ENCODE measurements at regions not wholly inside any gene's neighbourhood (a gene's known extent, or its start where the extent isn't known, plus 50 kb on each side); places are given as distances from the start of the nearest gene placed in this dataset.
A peak's percentile ranks its signal among the peaks of the same experiment; 100 is the strongest.

GRCh38 chr2:133667968-133668367 lies 99.7 kb upstream of the NCKAP5 start:
- no peak for DNase-seq

- DNase-seq, result no peak
These were observed 100.3 kb upstream of the NCKAP5 start for GRCh38 chr2:133668547-133668946.

DNA sequence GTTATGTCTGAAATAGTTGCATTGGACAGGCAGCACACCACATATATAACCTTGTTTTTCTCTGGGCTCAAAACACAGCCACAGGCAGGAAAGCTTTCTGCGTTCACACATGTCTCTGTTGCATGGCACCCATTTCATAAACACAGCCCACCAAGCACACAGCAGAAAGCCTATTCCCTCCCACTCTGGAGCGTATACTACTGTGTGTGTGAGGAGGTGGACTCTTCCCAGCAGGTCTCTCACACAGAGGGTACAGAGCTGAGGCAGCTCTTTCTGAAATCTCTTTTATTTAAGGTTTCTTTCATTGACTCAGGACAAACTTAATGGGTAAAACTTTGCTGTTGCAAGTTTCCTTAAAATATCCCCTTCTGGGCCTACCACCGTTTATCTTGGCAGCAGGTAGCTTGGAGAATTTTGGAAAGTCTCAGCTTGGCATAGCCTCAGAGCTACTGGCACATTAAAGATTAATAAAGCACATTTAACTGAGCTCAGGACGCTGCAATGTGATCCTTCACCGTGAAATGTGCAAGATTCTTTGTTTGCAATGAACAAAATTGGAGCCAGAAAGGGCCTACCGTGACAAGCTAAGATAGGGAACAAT lies 105.1 kb upstream of the NCKAP5 start:
- no peak for DNase-seq

- no peak for DNase-seq
These were observed 105.8 kb upstream of the NCKAP5 start for GRCh38 chr2:133674066-133674432.

DNA sequence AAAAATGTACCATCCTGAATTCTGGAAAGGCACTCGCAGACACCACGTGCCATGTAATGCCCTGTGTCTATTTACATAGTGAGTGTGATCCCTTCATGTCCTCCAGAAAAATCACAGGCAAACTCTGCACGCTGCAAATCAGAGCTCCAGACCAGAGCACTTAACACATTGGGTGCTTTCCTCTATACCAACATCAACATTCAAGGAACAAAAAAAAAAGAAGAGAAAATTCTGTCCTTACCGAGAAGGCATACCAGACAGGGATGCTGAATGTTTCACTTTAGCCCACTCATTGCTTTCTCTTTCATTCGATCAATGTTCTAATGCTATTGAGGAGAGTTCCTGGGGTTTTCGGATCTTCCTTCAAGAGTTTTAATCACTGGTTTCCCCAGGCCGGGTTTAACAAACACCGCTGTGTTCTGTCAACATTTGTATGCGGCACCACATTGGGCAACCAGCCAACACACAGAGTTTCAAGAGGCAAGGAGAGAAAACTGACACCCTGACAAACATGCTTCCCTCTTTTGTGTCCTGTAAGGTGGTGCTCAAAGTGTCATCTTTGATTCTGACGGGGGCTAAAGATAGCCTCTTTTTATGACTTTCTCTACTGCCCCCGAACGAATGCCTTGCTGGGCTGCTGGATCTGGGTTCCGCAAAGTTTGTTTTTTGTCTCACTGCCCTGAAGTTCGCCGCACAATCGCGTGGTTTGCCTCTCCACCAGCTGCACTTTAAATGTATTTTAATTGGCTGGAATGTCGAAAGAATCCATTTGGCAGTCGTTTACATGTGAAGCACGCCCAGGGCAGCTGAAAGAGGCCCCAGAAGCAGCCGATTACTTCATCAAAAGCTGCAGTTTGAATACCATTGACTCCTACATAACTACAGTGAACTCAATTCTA lies 106.4 kb upstream of the NCKAP5 start:
- DNase-seq, result peak; percentile 94 to 96

DNA sequence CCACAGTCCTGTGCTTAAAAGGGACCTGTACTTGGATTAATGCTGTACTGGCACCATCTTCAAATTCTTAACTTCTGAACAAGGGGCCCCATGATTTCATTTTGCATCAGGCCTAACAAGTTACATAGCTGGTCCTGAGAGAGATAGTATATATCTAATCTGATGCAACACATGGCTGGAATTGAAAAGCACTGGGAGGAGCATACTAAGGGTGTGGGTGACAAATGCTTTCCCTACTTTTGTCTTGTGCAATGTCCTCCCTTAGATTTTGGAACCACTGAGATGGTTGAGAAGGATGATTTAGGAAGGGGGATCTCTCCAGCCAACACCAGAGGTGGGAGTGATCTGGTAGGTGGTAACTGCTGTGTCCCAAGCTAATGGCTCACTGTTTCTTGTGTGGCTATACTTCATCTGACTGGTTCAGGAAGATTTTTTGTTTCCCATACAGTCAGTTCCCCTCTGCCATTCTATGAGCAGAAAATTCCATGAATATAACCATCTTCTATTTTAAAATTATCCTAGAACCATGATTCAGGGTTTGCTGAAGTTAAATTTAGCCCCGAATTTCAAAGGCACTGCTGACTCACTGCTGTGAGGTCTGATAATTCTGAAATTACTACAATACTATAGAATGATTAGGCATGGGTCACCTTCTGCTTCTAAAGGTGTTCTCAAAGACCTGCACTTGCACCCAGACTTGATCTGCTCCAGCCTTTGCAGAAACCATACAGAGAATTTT lies 108.3 kb upstream of the NCKAP5 start:
- no peak for DNase-seq

DNA sequence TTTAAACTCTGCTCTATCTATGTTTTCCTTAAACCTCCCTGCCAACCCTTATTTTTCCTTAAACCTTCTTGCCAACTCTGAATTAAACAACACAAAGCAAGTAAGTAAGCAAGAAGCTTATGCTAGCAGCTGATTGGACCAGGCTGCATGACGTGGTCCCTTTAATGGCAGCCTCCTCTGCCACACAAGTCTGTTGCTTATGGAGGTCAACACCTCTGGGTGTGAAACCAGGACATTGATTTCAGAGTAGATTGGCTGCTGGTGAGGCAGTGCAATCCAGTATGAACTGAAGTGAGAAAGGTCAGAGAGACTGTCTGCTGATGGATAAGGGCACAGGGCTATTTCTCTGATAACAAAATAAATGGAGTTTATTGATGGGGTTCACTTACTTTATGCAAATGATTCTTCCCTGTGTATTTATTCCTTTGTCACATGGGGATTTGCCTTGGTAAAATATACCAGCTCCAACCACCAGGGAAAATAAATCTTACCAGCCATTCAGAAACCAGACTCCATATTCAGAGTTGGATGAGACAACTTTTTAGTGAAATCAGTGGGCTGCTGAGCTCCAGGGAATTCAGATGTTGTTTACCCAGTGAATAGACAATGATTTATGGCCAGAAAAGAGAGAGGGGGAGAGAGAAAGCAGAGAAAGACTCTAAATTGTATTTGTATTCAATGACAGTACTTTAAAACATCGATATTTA lies 112.2 kb upstream of the NCKAP5 start:
- no peak for DNase-seq

- DNase-seq, result no peak
These were observed 114.1 kb upstream of the NCKAP5 start for GRCh38 chr2:133682347-133682746.

- DNase-seq, result no peak
These were observed 114.6 kb upstream of the NCKAP5 start for GRCh38 chr2:133682906-133683305.

DNA sequence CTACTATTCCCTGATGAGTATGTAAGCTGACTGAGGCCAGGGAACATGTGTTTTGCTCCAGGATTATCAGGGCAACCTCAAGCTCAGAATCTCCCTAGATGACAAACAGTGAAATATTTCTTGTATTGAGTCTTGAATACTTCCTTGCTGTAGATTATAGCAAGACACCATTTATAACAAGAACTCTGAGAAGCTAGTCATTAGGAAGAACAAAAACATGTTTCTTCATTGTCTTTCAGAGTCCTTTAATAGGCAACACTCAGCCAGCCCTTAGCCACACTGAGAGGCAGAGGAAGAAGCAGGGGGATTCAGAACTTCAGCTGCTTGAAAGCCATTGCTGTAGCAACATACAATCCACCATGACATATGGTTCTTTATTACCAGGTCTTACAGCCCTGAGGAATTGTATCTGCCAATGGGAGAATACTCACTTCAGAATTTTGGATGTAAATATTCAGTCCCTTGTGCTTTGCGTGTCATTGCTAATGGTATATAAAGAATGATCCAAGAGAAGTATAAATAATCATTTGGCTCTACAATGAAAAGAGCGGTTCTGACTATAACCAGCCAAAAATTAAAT lies 117.5 kb upstream of the NCKAP5 start:
- no peak for DNase-seq

DNA sequence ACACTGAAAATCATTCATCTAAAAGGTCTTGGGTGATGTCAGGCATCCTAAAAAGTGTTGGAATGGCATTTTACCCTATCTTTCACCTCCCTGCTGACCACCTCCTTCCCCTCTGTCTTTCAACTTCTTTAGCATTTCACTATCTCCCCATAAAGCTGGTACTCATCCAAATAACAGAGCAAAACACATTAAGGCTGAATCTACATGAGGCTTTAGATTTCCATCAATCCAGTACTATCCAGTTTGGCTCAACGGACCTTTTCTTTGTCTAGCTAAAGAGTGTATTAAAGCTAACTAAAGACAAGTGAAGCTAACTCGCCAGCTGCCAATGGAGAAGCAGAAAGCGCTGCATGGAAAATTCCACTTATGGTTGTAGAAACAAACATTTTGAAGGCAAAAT lies 122.5 kb upstream of the NCKAP5 start:
- DNase-seq, result no peak

DNA sequence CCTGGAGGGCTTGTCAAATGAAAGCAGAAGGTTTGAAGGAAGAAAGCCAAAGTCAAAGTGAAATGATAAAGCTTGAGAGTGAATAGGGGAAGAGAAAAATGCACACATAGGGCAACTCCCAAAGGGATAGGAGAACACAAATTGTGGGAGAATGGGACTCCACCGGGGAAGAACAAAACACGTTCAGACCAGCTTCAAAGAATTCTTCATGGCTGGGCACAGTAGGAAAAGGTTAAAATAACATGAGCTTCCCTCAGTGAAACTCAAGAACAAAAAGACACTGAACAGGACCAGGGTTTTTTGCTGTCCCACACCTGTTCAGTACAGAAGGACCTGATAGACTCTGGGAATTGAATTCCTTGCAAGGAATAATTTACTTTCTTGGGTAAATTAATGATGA lies 123.1 kb upstream of the NCKAP5 start:
- no peak for DNase-seq

DNA sequence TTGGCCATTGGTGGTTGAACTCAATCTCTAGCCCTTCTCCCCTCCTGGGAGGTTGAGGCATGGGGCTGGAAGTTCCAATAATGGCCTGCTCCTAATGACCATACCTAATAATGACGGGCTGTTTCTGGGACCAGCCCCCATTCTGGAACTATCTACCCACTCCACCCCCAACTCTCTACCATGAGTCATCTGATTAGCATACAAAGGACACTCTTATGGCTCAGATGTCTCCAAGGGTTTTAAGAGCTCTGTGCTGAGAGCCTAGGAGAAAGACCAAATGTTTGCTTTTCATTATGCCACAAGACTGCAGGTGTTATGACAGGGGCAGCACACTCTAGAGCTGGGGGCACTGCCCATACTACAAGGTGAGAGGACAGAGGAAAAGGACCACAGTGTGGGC lies 137.0 kb upstream of the NCKAP5 start:
- DNase-seq, result no peak

DNA sequence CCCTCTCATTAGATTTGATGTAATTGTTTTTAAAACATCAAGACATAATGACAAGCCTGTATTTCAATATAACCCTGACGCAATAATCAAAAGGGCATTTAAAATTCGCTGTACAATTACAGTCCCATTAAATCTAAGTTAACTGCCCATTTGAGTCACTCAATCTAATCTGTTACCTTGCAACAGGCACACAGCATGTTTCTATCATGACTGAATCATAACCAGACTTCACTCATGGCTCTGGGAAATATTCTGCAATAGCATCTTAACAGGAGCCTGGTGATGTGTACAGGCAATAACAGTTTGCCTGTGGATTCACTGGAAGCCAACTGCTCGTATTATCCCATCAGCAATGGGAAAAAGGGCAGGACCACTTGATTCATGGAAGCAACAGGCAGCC lies 142.3 kb upstream of the NCKAP5 start:
- no peak for DNase-seq

DNA sequence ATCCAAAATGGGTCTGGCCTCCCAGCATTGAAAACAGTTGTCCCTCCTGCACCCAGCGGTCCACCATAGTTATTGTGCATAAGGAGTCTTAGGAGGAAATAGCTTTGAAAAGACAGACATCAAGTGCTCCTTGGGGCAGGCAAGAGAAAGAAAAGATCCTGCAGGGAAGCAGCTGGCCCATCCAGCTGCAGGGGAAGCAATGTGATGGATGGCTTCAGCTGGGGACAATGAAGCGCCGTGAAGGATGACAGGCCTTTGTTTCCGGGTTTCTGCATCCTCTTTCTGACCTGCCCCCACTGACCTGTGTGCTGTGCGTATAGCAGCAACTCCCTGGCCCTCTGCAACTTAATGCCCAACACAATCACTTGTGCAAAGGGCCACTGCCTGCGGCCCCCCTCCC lies 142.9 kb upstream of the NCKAP5 start:
- DNase-seq, result peak; percentile 3 to 13

DNA sequence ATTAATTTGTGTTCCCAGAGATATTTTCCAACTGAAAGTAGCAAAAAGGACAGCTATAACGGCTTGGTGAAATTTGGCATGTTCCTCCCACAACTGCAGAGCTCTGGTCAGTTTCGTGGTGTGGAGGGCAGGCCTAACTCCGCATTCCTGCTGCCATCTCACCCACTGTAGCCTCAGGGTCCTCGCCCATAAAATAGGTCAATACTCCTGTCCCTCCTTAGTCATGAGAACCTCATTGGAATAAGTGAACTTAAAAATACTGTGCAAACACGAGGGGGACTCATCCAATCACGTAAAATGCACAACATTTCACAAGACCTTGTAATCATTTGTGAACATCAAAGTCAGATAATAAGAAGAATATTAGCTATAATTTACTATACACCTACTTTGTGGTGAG lies 143.5 kb upstream of the NCKAP5 start:
- no peak for DNase-seq

DNA sequence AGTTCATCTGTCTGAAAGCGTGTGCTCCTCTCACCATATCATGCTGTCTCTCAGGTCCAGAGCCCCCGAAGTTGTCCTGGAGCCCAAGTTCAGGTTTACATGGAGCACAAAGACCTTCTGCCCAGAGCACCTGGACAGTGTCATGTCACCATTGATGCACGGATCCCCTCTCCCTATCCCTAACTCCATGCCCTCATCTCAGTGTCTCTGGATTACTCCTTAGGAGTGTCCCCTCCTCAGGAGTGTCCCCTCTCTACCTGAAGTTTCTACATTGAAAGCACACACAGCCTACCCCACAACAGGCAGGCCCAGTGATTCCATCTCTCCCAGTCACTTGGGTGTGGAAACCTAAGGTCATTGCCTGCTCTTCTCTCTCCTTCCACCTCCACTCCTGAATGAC lies 144.1 kb upstream of the NCKAP5 start:
- DNase-seq, result no peak

DNA sequence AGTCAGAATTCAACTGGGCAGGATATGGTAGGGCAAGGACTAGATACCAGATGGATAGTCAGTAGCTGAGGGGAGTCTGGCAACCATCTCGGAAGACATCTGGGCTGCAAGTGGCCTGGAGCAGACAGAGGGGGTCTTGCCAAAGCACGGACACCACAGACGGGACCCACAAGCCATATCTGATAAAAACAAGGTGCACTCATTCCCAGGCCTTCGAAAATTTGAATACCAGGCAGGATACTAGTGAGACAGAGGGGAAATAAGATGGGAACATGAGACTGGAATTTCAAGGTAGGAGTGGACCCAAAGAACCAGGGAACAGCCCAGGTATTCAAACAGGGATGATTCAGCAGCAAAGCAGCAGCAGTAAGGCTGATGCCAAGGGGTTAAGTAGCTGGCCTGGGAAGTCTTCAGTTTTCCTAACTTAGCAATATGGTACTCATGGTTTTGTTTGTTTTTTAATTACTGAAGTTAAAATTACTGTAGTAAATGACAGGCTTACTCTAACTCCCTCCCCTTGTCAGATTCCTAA lies 144.9 kb upstream of the NCKAP5 start:
- no peak for DNase-seq

DNA sequence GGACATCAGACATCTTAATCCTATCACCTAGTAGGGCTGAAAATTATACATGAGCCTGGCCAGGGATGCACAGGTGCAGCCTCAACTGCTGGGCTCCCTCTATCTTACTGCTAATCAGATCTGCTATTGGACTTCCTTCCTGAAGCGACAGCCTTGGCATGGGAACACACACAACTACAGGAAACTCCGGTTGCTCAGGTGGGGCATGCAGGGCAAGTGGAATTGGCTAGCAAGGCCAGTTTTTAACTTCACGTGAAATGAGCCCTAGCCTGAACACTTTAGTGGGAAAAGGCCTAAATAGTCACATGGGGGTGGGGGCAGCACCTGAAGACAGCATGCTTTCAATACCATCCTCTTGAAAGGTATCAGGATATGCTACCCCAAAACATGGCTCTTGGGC lies 147.9 kb upstream of the NCKAP5 start:
- no peak for DNase-seq

DNA sequence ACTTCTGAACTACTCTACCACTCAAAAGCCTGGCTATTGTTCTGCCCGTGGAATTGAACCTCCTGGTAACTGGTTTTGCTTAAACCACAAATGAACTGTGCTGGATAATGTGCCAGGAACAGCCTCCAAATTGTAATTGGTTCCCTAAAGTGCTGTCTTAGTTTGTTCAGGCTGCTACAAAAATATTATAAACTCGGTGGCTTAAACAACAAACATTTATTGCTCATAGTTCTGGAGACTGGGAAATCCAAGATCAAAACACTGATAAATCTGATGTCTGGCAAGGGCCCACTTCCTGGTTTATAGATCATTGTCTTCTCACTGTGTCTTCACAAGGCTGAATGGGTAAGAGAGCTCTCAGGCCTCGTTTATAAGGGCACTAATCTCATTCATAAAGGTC lies 149.2 kb upstream of the NCKAP5 start:
- DNase-seq, result no peak

- DNase-seq, result no peak
These were observed 150.5 kb upstream of the NCKAP5 start for GRCh38 chr2:133718688-133719201.

DNA sequence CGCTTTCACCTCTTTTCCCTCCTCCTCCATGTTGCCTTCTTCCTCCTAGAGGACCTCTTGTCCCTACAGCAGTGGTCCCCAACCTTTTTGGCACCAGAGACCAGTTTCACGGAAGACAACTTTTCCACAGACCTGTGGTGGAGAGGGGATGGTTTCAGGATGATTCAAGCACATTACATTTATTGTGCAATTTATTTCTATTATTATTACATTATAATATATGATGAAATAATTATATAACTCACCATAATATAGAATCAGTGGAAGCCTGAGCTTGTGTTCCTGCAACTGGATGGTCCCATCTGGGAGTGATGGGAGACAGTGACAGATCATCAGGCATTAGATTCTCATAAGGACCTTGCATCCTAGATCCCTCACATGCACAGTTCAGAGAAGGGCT lies 152.2 kb upstream of the NCKAP5 start:
- DNase-seq, result no peak

GRCh38 chr2:133721118-133721517 lies 152.9 kb upstream of the NCKAP5 start:
- no peak for DNase-seq
